ENCODE measurements at regions not wholly inside any gene's neighbourhood (a gene's known extent, or its start where the extent isn't known, plus 50 kb on each side); places are given as distances from the start of the nearest gene placed in this dataset.
"Not testable (repeated sequence)": the region's sequence is repeated elsewhere in the genome, so short reads cannot be mapped to it uniquely, and the experiment has no call there.

GRCh38 chr1:96414598-96414997 is 307.0 kb upstream of the PTBP2 start:
- no peak for DNase-seq (ENCODE audit: low spot score)

GRCh38 chr1:96416111-96416595 is 305.4 kb upstream of the PTBP2 start:
- DNase-seq (ENCODE audit: low spot score), result no peak

GRCh38 chr1:96416701-96417444 is 304.7 kb upstream of the PTBP2 start:
- DNase-seq (ENCODE audit: low spot score), result no peak

- DNase-seq (ENCODE audit: low spot score), result no peak
Measured at GRCh38 chr1:96418969-96419368, 302.6 kb upstream of the PTBP2 start.

GRCh38 chr1:96424877-96425276 is 296.7 kb upstream of the PTBP2 start:
- no peak for DNase-seq (ENCODE audit: low spot score)

GRCh38 chr1:96425382-96426129 is 296.0 kb upstream of the PTBP2 start:
- no peak for DNase-seq (ENCODE audit: low spot score)

GRCh38 chr1:96427616-96428015 is 294.0 kb upstream of the PTBP2 start:
- DNase-seq (ENCODE audit: low spot score), result no peak

GRCh38 chr1:96445302-96445701 is 276.3 kb upstream of the PTBP2 start:
- no peak for DNase-seq (ENCODE audit: low spot score)

GRCh38 chr1:96464066-96464465 is 257.5 kb upstream of the PTBP2 start:
- DNase-seq (ENCODE audit: low spot score), result no peak

GRCh38 chr1:96464522-96464921 is 257.1 kb upstream of the PTBP2 start:
- DNase-seq (ENCODE audit: low spot score), result no peak

GRCh38 chr1:96464991-96465390 is 256.6 kb upstream of the PTBP2 start:
- DNase-seq (ENCODE audit: low spot score), result no peak

GRCh38 chr1:96465441-96465840 is 256.1 kb upstream of the PTBP2 start:
- DNase-seq (ENCODE audit: low spot score), result no peak

GRCh38 chr1:96466842-96467241 is 254.7 kb upstream of the PTBP2 start:
- no peak for DNase-seq (ENCODE audit: low spot score)

- not testable (repeated sequence) for DNase-seq (ENCODE audit: low spot score)
Measured at GRCh38 chr1:96469726-96470125, 251.9 kb upstream of the PTBP2 start.

GRCh38 chr1:96472471-96472870 is 249.1 kb upstream of the PTBP2 start:
- no peak for DNase-seq (ENCODE audit: low spot score)

- DNase-seq (ENCODE audit: low spot score), result no peak
Measured at GRCh38 chr1:96473791-96474434, 247.7 kb upstream of the PTBP2 start.

GRCh38 chr1:96474985-96475743 is 246.4 kb upstream of the PTBP2 start:
- no peak for DNase-seq (ENCODE audit: low spot score)

- no peak for DNase-seq (ENCODE audit: low spot score)
Measured at GRCh38 chr1:96475903-96476302, 245.7 kb upstream of the PTBP2 start.

- DNase-seq (ENCODE audit: low spot score), result no peak
Measured at GRCh38 chr1:96478228-96478627, 243.4 kb upstream of the PTBP2 start.

GRCh38 chr1:96481409-96481808 is 240.2 kb upstream of the PTBP2 start:
- no peak for DNase-seq (ENCODE audit: low spot score)

- DNase-seq (ENCODE audit: low spot score), result no peak
Measured at GRCh38 chr1:96482616-96483015, 239.0 kb upstream of the PTBP2 start.

GRCh38 chr1:96487394-96487793 is 234.2 kb upstream of the PTBP2 start:
- DNase-seq (ENCODE audit: low spot score), result no peak
